GM21825 (cell line): ENCODE measurements at regions not wholly inside any gene's neighbourhood (a gene's known extent, or its start where the extent isn't known, plus 50 kb on each side); places are given as distances from the start of the nearest gene placed in this dataset.

Experiments used
- ATAC-seq: cut with Tn5 transposase; IDR thresholded peaks from one replicate; pipeline ENCODE4 v1.9.1; 2021; ENCODE audit warnings: mild to moderate bottlenecking, moderate library complexity; ENCODE audit not compliant: unreplicated experiment

DNA sequence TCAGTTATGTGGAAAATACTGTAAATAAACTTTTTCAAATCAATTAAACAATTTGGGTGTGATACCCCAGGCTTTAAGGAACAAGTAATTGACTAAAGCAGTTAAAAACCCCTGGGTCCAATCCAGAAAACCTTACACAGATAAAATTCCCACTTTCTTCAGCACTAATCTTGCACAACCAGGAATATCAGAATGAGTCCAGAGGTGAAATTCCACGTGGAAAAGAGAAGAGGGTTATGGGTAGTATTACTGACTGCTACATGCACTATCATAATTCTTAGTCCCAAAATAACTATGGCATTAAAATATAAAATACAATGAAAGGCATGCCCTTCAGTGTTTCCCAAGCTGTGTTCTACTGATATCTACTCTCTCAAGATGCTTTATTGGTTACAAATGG, 135.7 kb upstream of the STEAP4 start:
- no peak for ATAC-seq

DNA sequence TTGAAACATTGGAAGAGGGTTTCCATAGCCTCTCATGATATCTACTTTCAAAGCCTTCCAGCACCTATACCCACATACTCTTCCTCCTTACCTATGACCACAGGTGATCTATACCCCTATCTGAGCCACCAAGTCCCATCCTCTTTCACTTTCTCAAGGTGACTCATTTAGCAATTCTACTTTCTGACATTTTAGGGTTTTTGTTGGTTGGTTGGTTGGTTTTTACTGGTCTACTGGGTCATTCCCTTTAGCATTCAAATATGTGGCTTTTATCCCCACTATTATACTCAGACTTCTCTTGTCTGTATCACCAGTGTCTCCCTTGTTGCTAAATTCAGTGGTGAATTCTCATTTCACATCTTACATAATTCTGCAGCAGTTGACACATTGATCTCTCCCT, 130.4 kb upstream of the STEAP4 start:
- no peak for ATAC-seq

DNA sequence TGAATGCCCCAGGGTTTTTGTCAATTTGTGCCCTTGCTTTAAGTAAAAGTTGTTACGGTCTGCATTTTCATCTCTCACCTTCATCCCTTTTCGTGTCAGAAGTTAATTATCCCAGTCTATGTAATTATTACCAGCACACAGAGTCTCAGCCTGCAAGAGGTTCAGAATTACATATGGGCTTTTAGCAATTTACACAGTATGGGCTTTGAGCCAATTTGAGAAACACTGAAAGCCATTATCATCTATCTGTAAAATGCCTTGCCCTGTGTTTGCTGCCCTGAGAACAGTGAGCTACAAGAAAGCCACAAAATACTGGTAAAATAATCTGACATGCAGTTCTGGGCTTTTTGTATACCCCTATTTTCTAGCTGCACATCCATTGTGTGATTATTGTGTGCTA, 125.6 kb upstream of the STEAP4 start:
- ATAC-seq: no peak

- no peak for ATAC-seq
Measured at GRCh38 chr7:88431882-88432281, 125.2 kb upstream of the STEAP4 start.

DNA sequence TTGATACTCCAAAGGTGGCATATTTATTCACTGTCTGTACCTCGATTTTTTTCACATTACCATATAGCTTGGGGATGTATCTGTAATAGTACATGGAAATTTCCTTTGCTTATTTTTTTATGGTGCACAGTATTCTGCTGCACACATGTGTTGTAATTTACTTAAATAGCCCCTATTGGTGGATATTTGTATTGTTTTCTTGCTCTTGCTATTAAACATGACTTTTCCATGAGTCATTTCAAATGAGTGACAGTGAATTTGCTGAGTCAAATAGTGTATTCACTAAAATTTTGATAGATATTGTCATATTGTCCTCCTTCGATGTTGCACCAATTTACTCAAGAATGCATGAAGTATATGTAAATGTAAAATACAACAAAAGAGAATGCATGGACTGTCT, 122.7 kb upstream of the STEAP4 start:
- ATAC-seq: no peak

DNA sequence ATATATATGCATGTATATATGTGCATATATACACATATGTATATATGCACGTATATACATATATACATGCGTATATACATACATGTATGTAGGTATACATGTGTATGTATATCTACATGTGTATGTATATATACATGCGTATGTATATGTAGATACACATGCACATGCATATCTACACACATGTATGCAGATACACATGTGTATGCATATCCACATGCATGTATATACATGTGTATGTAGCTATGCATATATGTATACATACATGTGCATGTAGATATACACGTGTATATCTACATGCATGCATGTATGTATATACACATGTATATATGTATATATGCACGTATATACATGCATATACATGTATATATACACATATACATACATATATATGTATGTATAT, 95.8 kb upstream of the STEAP4 start:
- no peak for ATAC-seq

DNA sequence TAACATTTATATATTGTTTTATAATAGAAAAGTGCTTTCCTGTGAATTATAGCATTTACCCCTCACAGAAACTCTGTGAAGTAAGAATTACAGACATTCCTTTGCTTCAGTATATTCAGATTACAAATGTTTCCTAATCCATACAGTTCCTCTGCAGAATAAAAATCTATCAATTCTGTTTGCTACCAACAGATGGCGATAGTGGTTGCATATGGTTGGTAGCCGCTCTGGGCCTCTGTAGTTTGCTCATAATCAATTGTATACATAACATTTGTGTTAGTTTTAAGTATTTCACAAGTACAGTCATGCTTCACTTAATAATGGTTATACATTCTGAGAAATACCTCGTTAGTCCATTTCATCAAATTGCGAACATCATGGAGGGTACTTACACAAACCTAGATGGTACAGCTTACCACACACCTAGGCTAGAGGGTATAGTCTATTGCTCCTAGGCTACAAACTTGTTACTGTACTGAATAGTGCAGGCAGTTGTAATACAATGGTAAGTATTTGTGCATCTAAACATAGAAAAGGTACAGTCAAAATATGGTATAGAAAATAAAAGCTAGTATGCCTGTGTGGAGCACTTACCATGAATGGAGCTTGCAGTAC, 94.4 kb upstream of the STEAP4 start:
- ATAC-seq: no peak

DNA sequence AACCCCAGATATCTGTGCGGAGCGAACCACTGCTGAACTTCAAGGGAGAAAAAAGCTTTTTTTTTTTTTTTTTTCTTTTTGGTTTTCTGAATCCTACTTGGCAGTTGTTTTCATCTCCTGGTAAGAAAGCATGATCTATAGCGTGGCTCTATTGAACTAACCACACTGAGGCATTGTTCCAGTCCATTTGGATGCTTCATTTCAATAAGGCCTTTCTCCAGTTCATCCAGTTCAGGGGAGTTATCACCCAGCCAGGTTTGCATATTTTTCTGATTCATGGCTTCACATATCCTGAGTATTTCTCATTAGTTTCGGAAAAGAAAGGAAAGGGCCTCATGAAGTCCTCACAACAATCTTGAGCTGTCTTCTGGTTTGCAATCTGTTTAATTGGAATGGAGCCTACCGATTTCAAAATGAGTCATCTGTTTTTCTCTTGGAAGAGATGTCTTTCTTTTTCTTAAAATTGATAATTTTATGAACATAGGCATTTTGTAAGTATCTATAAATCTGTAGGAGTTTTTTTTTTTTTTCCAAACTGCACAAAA, 93.1 kb upstream of the STEAP4 start:
- no peak for ATAC-seq

DNA sequence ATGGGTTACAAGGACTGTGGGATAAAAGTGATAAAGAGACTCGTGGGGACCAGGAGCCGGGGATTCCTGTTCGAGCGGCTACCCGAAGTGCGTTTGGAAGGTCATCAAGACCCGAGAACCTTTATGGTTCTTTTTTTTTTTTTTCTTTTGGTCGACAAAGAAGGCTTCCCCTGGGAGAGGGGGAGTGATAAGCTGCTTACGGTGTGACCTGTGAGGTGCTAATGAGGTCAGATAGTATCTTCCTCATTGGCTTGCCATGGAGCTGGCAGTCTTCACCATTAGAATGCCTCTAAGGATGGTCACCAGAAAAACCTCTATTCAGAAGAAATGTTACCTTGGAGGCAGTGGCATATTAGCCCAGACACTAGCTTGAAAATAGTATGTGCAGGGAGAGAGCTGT, 92.3 kb upstream of the STEAP4 start:
- no peak for ATAC-seq

- no peak for ATAC-seq
Measured at GRCh38 chr7:88398459-88398858, 91.8 kb upstream of the STEAP4 start.

GRCh38 chr7:88396948-88397322, 90.2 kb upstream of the STEAP4 start:
- ATAC-seq: peak; percentile 29

DNA sequence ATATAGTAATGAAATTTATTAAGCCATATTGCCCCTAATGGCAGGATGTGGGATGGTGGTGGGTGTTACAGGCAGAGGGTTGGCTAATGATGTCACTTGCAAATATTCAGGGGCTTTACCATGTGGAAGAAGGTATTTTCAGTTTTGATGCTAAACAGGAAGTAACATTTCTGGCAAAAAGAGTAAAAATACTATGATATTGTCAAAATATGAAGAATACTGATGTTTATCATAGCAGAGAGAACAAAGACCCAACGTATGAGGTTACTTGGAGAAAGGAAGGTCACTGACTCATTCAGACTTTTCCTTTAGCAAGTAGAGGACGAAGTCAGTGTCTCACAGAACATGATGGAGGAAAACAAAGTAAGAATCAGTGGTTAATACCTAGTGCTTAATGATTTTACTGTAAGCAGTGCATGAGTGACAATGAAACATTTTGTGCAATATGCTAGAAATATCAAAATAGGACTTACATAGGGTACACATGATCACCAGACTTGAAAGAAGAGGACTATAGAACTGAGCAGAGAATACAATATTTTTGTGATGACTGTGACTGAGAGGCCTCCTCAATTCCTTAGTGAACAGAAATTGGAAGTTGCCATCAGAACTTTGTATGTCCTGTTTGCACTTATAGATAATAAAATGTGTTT, 89.7 kb upstream of the STEAP4 start:
- peak; percentile 90 for ATAC-seq

- ATAC-seq: no peak
Measured at GRCh38 chr7:88395715-88396114, 89.0 kb upstream of the STEAP4 start.

DNA sequence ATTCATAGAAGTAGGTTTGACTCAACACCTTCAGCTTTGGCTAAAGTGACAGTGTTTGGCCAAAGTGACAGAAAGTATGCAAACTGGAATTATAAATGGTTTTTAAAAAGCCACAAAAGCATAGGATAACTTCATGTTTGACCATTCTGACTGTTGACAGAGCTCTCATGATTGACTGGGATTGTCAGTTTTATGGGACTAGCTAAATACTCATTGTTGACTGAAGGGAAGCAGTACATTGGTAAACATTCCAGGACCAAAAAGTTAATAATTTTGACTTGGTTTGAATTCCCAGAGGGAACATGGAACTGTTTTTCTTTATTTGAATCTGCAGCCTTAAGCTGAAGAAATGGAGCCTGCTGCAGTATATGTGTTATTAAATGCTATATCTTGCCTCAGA, 84.6 kb upstream of the STEAP4 start:
- no peak for ATAC-seq

DNA sequence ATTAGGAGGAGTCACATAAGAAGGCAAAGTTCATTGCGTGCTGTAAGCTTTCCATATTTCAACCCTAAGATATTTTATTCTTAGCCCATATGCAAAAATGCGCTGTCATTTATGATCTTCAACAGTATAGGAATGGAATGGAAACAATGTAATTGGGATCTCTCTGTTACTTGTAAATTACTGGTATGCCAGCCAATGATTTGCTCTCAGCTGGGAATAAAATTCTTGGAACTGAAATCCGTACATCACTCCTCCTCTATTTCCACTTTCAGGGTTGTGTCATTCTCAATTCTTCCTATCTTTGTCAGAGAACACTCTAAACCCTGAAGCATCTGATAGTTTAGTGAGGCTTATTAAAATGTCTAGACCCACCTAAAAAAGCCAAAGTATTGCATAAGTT, 80.7 kb upstream of the STEAP4 start:
- ATAC-seq: no peak

DNA sequence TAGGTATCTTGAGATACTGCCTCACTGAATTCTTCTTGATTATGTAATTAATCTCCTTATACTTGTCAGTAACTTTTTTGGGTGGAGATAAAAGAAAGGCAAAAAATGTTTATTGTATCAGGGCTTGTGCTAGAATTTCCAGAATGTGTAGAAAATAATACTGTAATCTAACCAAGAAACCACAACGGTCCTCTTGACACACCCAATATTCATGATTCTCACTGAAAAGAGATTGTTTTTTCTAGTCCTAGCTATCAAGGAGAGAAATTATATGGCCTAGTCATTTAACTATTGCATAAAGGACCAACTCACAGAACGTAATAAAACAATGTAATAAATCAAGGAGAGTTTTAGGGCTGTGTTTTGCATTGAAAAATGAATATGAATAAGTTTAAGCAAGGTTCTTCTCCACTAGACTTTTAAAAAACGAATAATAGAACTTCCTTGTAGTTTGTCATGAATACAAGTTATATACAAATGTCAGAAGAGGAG, 80.0 kb upstream of the STEAP4 start:
- no peak for ATAC-seq

- no peak for ATAC-seq
Measured at GRCh38 chr7:88377434-88377833, 70.7 kb upstream of the STEAP4 start.

DNA sequence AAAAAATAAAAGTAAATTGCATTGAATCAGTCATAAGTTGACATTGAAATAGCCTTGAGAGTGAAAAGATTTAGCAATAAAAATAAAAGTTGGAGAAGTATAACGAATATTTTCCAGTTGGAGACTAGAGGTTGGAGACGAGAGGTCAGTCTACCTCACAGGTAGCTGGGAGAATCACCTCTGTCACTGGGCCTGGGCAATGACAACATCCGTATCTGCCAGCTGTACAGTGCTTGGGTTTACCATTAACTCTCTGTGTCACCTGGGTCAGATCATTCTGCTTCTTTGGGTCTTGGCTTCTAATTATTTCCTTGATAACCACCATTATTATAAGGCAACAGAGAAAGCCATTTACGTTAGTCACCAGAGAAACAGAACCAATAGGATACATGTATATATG, 62.0 kb upstream of the STEAP4 start:
- ATAC-seq: no peak

- ATAC-seq: no peak
Measured at GRCh38 chr7:88366845-88367244, 60.2 kb upstream of the STEAP4 start.

GRCh38 chr7:88363869-88364268, 57.2 kb upstream of the STEAP4 start:
- ATAC-seq: no peak

DNA sequence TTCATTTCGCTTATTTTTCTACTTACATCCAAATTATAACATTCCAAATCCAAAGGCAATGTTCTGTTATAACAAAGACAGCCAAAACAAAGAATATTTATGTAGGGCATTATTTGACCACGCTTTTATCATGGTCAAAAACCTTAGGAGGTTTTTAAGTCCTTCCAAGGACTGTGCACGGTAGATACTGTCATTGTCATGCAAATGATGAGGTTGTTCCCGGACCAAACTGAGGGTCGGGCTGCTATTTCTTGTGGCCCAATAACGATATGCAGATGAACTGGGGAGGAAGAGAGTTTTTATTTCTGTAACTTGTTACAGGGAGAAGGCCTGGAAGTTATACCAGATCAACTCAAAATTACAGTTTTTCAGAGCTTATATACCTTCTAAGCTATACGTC, 56.6 kb upstream of the STEAP4 start:
- ATAC-seq: no peak

DNA sequence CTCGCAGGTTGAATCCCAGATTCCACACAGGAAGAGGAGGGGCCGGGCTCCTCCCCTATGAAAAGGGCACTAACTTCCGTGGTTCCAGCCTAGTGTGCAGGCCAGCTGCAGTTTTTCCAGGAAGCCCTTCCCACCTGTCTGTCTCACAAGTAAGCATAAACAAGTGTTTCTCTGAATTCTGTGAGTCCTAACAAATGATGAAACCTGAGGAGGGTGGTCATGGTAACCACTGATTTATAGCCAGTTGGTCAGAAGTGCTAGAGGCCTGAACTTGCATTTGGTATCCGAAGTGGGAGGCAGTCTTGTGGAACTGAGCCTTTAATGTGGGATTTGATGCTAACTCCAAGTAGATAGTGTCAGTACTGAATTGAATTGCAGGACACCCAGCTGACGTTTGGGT, 54.7 kb upstream of the STEAP4 start:
- no peak for ATAC-seq

GRCh38 chr7:88358881-88359280, 52.2 kb upstream of the STEAP4 start:
- ATAC-seq: no peak
